RWPE2 (cell line): ENCODE measurements at regions not wholly inside any gene's neighbourhood (a gene's known extent, or its start where the extent isn't known, plus 50 kb on each side); places are given as distances from the start of the nearest gene placed in this dataset.

ENCODE experiments used
- ATAC-seq: fragments of 200-7000 bp; cut with Tn5 transposase; 3 replicates; pipeline ENCODE4 v1.9.1; 2021; ENCODE audit warnings: low read depth
- DNase-seq: peaks from one replicate; pipeline ENCODE4 v3.0.0-alpha.2; 2020; ENCODE audit warnings: low spot score
- H3K27ac ChIP-seq: fragments of 450-650 bp; 2 replicates; pipeline ENCODE4 v1.5.1; 2017; ENCODE audit warnings: mild to moderate bottlenecking; ENCODE audit not compliant: poor library complexity, severe bottlenecking
- H3K27me3 ChIP-seq: fragments of 250-450 bp; sonication (Bioruptor Pico); 2 replicates; pipeline ENCODE4 v1.5.1; 2021; ENCODE audit warnings: mild to moderate bottlenecking, moderate library complexity; ENCODE audit not compliant: insufficient read depth, poor library complexity, severe bottlenecking
- H3K36me3 ChIP-seq: fragments of 250-450 bp; sonication (Bioruptor Pico); 2 replicates; pipeline ENCODE4 v1.5.1; 2020; ENCODE audit warnings: low read depth, mild to moderate bottlenecking, moderate library complexity
- H3K4me1 ChIP-seq: fragments of 250-450 bp; sonication (Bioruptor Pico); 2 replicates; pipeline ENCODE4 v1.5.1; 2021; ENCODE audit warnings: mild to moderate bottlenecking, moderate library complexity; ENCODE audit not compliant: insufficient read depth, poor library complexity, severe bottlenecking
- H3K4me3 ChIP-seq: fragments of 250-450 bp; sonication (Bioruptor Pico); 2 replicates; pipeline ENCODE4 v1.5.1; 2021; ENCODE audit warnings: mild to moderate bottlenecking, moderate library complexity; ENCODE audit not compliant: severe bottlenecking
- H3K9me3 ChIP-seq: fragments of 250-450 bp; sonication (Bioruptor Pico); 2 replicates; pipeline ENCODE4 v1.5.1; 2021; ENCODE audit warnings: mild to moderate bottlenecking, moderate library complexity; ENCODE audit not compliant: severe bottlenecking
- CTCF ChIP-seq: fragments of 450-650 bp; IDR thresholded peaks from one replicate; pipeline ENCODE4 v1.5.1; 2017; ENCODE audit warnings: mild to moderate bottlenecking, moderate library complexity; ENCODE audit not compliant: poor library complexity, severe bottlenecking

GRCh38 chr13:68888832-68889231 is 1218.8 kb upstream of the ATXN8OS start:
- Histone ChIP-seq H3K4me3 (no peak overlapping the region), H3K4me1 (no peaks in the 10 kb centered on the region), H3K36me3 (no peaks in the 10 kb centered on the region), H3K27me3 (no peaks in the 10 kb centered on the region), H3K9me3 (no peaks in the 10 kb centered on the region), H3K27ac (no peak overlapping the region)
- no peak for ATAC-seq
- TF ChIP-seq CTCF, result no peak
- no peak for DNase-seq

GRCh38 chr13:68872338-68872737 is 1235.3 kb upstream of the ATXN8OS start:
- Histone ChIP-seq H3K4me3 (no peak overlapping the region), H3K27ac (no peak overlapping the region), H3K36me3 (no peaks in the 10 kb centered on the region), H3K27me3 (no peaks in the 10 kb centered on the region), H3K9me3 (no peaks in the 10 kb centered on the region), H3K4me1 (no peaks in the 10 kb centered on the region)
- no peak for DNase-seq
- no peak for TF ChIP-seq CTCF
- ATAC-seq, result peak; percentile 46; the same call in 1 of the 3 replicates

GRCh38 chr13:68851026-68851425 is 1256.6 kb upstream of the ATXN8OS start:
- ATAC-seq (no peak), DNase-seq (no peak)
- no peaks in the 10 kb centered on the region for H3K4me1 ChIP-seq
- no peaks in the 10 kb centered on the region for H3K36me3 ChIP-seq
- no peak overlapping the region for H3K27ac ChIP-seq
- TF ChIP-seq CTCF, result no peak
- H3K4me3 ChIP-seq, result no peak overlapping the region
- H3K9me3 ChIP-seq, result no peaks in the 10 kb centered on the region
- H3K27me3 ChIP-seq, result no peaks in the 10 kb centered on the region

- TF ChIP-seq CTCF, result no peak
- no peaks in the 10 kb centered on the region for H3K9me3 ChIP-seq
- H3K27ac ChIP-seq, result no peak overlapping the region
- H3K4me3 ChIP-seq, result no peak overlapping the region
- H3K36me3 ChIP-seq, result no peaks in the 10 kb centered on the region
- no peaks in the 10 kb centered on the region for H3K4me1 ChIP-seq
- DNase-seq (no peak), ATAC-seq (no peak)
- no peaks in the 10 kb centered on the region for H3K27me3 ChIP-seq
Measured at GRCh38 chr13:68850160-68850559, 1257.5 kb upstream of the ATXN8OS start.

GRCh38 chr13:68846663-68847062 is 1261.0 kb upstream of the ATXN8OS start:
- Histone ChIP-seq H3K4me1 (no peaks in the 10 kb centered on the region), H3K4me3 (no peak overlapping the region), H3K27me3 (no peaks in the 10 kb centered on the region), H3K9me3 (no peaks in the 10 kb centered on the region), H3K36me3 (no peaks in the 10 kb centered on the region), H3K27ac (no peak overlapping the region)
- no peak for TF ChIP-seq CTCF
- DNase-seq (no peak), ATAC-seq (no peak)
